Fibroblast of peridontal ligament (primary cell): ENCODE measurements at regions not wholly inside any gene's neighbourhood (a gene's known extent, or its start where the extent isn't known, plus 50 kb on each side); places are given as distances from the start of the nearest gene placed in this dataset.
"Not testable (repeated sequence)": the region's sequence is repeated elsewhere in the genome, so short reads cannot be mapped to it uniquely, and the experiment has no call there.

Experiments used
- DNase-seq: peaks from one replicate; pipeline ENCODE4 v3.0.0-alpha.2; 2010; ENCODE audit errors: extremely low read depth

- DNase-seq = no peak
Observed at GRCh38 chr16:60392380-60392779, 1643.9 kb downstream of the CDH8 start.

- no peak for DNase-seq
Observed at GRCh38 chr16:60371591-60371990, 1637.5 kb upstream of the GOT2 start.

DNA sequence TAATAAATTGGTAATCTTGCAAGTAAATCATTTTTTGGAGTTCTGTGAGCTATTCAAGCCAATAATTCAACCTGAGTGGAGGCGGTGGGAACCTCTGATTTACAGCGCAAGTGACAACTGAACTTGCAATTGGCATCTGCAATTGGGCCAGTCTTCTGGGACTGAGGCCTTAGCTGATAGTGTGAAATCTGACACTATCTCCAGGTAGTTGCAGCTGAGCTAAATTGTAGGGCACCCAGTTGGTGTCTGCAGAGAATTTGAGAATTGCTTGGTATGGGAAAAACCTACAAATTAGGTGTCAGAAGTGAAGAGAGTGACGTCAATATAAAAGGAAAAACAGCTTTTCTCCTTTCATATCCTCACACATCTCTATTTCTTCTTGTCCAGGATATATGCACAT, 1633.6 kb upstream of the GOT2 start:
- no peak for DNase-seq

DNA sequence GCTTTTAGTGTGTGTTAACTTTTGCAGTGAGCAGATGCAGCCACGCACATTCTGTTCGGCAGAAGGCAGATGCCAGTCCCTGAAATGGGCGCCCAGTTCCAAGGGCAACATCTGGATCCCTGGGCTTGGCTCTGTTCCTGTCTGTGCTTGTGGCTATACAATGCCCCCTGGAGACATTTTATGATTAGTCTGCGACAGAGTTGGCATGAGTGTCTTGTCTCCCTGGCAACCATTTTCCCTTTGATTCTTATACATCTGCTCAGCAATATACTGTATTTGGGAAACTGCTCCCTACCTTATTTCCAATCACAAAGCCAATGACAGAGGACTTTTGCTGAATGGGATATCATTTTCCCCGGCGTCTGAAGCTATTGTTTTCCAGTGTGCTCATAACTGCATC, 1629.5 kb upstream of the GOT2 start:
- DNase-seq = no peak

DNA sequence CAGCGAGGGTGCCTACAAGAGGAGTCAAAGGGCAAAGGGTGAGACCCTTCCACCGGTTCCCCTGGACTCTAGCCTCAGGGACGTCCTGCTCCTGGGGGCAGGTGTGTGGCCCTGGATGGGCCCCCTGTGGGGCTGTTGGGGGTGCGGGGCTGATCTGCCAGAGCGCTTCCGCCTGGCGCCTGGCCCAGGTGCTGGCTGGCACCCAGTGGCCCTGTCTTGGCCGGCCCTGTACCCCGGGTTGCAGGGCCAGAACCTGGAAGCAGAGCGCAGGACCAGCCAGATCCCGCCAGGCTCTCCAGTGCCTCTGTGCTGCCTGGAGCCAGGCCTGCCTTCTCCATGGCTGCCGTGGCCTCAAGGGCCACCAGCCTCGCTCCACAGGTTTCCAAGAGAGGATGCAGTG, 1625.8 kb upstream of the GOT2 start:
- DNase-seq = not testable (repeated sequence)

DNA sequence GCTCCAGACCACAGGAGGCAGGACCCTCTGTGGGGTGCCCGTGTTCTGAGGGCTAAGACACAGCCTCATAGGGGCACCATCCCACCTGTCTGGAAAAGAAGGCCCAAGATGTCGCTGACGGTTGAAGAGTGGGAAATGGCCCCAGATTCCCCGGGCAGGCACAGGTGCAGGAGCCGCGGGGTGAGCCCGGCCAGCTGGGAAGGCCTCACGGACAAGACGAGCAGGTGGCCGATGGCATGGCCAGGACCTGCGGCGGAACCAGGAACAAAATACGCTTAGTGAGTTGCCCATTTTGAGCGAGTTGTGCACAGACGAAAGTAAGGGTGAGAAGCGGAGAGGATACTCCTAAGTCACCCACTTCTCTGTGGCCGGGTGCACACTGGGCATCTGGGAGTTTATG, 1625.3 kb upstream of the GOT2 start:
- not testable (repeated sequence) for DNase-seq

GRCh38 chr16:60357876-60358522, 1623.9 kb upstream of the GOT2 start:
- not testable (repeated sequence) for DNase-seq

- DNase-seq = no peak
Observed at GRCh38 chr16:60346256-60346655, 1612.1 kb upstream of the GOT2 start.

GRCh38 chr16:60337671-60338070, 1603.6 kb upstream of the GOT2 start:
- DNase-seq = no peak

DNA sequence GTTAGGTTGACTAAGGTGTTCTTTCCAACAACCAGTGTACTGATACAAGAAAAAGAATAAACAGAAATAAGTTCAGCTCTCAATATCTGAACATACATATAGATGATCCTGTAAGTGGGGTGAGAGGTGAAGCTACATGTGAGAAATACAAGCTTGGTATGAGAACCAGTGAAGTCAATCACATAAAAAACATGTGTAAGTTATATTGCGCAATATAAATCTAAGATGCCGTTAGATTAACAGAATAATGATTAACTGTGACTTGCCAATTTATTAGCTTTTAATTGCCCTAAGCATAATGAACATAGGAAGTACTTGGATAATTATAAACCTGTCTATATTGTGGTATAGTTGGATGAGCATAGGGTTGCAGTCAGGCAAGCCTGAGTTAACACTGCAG, 1597.1 kb upstream of the GOT2 start:
- DNase-seq = no peak

DNA sequence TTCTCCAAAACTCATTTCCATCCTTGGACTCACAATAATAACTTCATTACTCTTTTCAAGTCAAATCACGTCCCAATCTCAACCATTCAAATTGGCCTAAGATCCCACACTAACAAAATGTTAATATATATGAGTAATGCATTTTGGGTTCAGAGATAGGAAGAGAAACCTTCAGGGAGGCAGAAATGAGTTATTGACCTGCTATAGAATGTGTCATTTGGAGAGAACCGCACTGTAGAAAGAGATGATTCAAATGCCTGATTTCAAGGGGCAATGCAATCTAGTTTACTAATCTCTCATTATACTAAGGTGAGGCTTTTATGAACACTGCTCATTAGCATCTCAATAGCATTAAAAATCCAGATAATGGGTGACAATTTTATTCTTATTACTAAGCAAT, 1595.0 kb upstream of the GOT2 start:
- no peak for DNase-seq

GRCh38 chr16:60328152-60328551, 1594.0 kb upstream of the GOT2 start:
- no peak for DNase-seq

DNA sequence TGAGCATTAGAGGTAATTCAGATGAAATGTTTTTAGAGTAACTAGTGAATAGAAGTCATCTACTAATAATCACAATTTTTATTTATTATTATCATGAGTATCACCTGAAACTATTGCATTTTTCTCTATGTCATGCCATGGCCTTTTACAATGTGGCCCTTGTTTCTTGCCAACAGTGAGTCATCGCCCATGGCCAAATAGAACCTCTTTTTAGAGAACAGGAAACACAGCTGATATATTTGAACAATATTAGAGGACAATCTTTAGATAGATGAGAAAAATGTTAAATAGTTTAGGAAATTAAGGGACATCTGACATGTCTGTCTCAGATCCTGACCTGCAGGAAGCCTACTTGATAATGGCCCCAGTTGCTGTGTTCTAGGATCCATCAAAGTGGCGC, 1584.4 kb upstream of the GOT2 start:
- no peak for DNase-seq

DNA sequence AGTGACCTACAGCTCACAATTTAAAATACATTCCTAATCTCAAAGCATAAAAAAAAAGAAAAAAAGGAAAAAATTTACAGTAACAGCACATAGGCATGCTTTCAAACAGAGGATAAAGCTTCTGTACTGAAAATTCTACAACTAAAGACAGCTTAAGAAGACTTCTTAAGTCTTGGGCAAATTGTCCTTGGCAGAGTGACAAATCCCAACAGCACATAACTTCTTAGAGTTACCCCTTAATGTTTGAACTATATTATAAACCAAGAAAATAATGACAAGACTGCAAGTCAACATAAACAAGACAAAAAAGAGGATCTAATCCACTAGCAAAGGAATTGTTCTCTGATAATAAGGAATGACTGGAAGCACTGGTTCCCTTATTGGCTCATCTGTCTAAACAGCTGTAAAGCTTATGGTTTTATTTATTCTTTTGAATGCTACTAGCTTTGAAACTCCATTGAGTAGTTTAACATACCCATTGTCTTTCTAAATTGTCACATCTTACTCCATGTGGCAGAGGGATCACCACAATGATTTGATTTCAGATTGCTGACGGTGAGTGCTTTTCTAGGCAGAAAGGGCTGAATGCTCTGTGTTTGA, 1576.8 kb upstream of the GOT2 start:
- DNase-seq = no peak

DNA sequence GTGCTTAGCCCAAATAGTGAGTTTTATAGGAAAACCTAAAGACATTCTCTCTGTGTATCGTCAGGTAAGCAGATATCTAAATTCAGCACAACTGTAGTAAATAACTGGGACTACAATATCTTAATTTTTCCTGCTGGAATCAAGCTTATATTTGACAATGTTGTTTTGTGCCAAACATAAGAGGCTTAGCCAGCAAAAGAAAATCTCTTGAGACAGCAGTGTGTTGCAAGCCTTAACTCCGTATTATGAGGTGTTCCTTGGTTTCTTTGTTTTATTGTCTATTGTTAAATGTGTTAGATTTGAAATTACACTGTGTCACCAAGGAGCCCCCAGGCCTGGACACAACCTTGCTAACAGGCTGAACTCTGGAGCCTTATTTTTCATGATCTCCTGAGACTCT, 1570.6 kb upstream of the GOT2 start:
- no peak for DNase-seq

- no peak for DNase-seq
Observed at GRCh38 chr16:60304066-60304465, 1570.0 kb upstream of the GOT2 start.

DNA sequence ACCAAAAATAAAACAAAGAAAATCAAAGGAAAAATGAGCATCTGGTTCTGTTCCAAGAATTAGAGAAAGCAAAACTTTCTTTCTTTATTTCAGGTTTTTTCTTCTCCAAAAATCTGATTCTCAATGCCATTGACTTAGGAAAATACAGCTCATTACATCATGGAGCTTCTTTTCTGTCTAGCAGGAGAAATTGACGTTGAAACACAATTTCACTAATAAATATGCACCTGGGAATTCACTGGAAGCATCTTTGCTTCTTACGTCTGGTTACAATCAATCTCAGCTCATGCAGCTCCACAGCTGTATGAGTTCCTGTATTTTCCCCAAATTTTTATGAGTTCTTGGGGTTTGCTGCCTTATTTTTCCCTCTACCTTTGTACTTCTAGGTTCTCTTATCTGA, 1568.6 kb upstream of the GOT2 start:
- no peak for DNase-seq

- DNase-seq = no peak
Observed at GRCh38 chr16:60302261-60302660, 1568.1 kb upstream of the GOT2 start.

DNA sequence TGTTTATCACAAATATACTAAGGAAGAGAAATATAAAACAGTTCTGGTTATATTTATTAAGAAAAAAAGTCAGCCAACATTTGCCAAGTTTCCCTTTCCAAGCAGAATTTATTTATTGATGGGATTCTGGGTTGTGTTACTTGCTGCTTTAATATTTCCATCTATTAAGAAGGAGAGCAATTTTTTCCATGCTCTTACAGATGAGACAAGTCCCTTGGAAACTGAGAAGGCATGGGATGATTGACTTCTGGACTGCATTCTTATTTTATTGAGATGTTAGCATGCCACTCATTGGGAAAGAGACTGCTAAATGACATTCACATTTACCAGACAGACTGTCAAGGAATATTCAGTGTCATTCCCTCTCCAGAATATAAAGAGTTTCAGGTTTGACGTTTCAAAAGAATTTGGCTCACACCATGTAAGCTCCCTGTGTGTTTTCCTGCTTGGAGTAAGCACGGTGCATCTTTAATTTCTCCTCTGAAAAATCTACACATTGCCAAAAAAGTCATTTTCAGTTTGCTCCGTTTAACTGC, 1565.2 kb upstream of the GOT2 start:
- DNase-seq = no peak

- no peak for DNase-seq
Observed at GRCh38 chr16:60295451-60295850, 1561.3 kb upstream of the GOT2 start.

- no peak for DNase-seq
Observed at GRCh38 chr16:60285794-60286193, 1551.7 kb upstream of the GOT2 start.

GRCh38 chr16:60279061-60279665, 1545.0 kb upstream of the GOT2 start:
- no peak for DNase-seq

- no peak for DNase-seq
Observed at GRCh38 chr16:60274431-60275019, 1540.4 kb upstream of the GOT2 start.
